Cardiac muscle cell (in vitro differentiated cells and primary cell): ENCODE measurements at regions not wholly inside any gene's neighbourhood (a gene's known extent, or its start where the extent isn't known, plus 50 kb on each side); places are given as distances from the start of the nearest gene placed in this dataset.

ENCODE experiments used
- DNase-seq, 2 donors: peaks; one replicate each; pipeline versions ENCODE4 v3.0.0 to v3.0.0-alpha.2; 2010 to 2017; ENCODE audit warnings: low read depth in 1 of 2, low spot score in 1 of 2
- H3K27ac ChIP-seq: fragments of 200-600 bp; sonication (generic); 2 replicates; pipeline ENCODE4 v1.5.1; 2016
- H3K27me3 ChIP-seq: fragments of 200-600 bp; sonication (generic); 2 replicates; pipeline ENCODE4 v1.6.0; 2016; ENCODE audit warnings: control low read depth
- H3K36me3 ChIP-seq: fragments of 200-600 bp; sonication (generic); 2 replicates; pipeline ENCODE4 v1.5.1; 2016; ENCODE audit warnings: control low read depth
- H3K4me1 ChIP-seq: fragments of 200-600 bp; sonication (generic); 2 replicates; pipeline ENCODE4 v1.8.1; 2017; ENCODE audit warnings: low read depth, mild to moderate bottlenecking, mixed run types
- H3K4me3 ChIP-seq: fragments of 200-600 bp; sonication (generic); 2 replicates; pipeline ENCODE4 v1.5.1; 2016; ENCODE audit warnings: mild to moderate bottlenecking
- H3K9me3 ChIP-seq: fragments of 200-600 bp; sonication (generic); 2 replicates; pipeline ENCODE4 v1.5.1; 2017; ENCODE audit warnings: low read depth, mild to moderate bottlenecking, control low read depth
- CTCF ChIP-seq: IDR thresholded peaks from 2 replicates; pipeline ENCODE4 v1.5.1; 2012; ENCODE audit warnings: low read depth, mild to moderate bottlenecking, low read length

- Histone ChIP-seq H3K27me3 (no peaks in the 10 kb centered on the region), H3K4me1 (no peaks in the 10 kb centered on the region), H3K27ac (no peak overlapping the region), H3K4me3 (no peak overlapping the region), H3K9me3 (no peaks in the 10 kb centered on the region), H3K36me3 (no peaks in the 10 kb centered on the region)
- TF ChIP-seq CTCF: no peak
- DNase-seq: no peak
These were observed 373.4 kb upstream of the TMPRSS15 start for GRCh38 chr21:18776936-18777335.

- Histone ChIP-seq H3K36me3 (no peaks in the 10 kb centered on the region), H3K27me3 (no peaks in the 10 kb centered on the region), H3K9me3 (no peaks in the 10 kb centered on the region), H3K27ac (no peak overlapping the region), H3K4me3 (no peak overlapping the region), H3K4me1 (no peaks in the 10 kb centered on the region)
- no peak for TF ChIP-seq CTCF
- no peak for DNase-seq
These were observed 379.1 kb upstream of the TMPRSS15 start for GRCh38 chr21:18782721-18783120.

GRCh38 chr21:18801468-18801867, 397.9 kb upstream of the TMPRSS15 start:
- H3K36me3 ChIP-seq: no peaks in the 10 kb centered on the region
- no peak overlapping the region for H3K27ac ChIP-seq
- no peaks in the 10 kb centered on the region for H3K27me3 ChIP-seq
- TF ChIP-seq CTCF: no peak
- no peaks in the 10 kb centered on the region for H3K4me1 ChIP-seq
- H3K9me3 ChIP-seq: no peaks in the 10 kb centered on the region
- H3K4me3 ChIP-seq: no peak overlapping the region
- peak in 1 of 2 donors; percentile 1 for DNase-seq

- no peaks in the 10 kb centered on the region for H3K27me3 ChIP-seq
These were observed 400.0 kb upstream of the TMPRSS15 start for GRCh38 chr21:18803624-18804023.

GRCh38 chr21:18810136-18810535, 406.6 kb upstream of the TMPRSS15 start:
- no peak for DNase-seq
- Histone ChIP-seq H3K4me3 (no peak overlapping the region), H3K36me3 (no peaks in the 10 kb centered on the region), H3K9me3 (no peaks in the 10 kb centered on the region), H3K27ac (no peak overlapping the region), H3K27me3 (no peaks in the 10 kb centered on the region), H3K4me1 (no peaks in the 10 kb centered on the region)
- TF ChIP-seq CTCF: no peak

More at GRCh38 chr21:18803624-18804023, 400.0 kb upstream of the TMPRSS15 start:
- H3K4me1 ChIP-seq: no peaks in the 10 kb centered on the region
- no peaks in the 10 kb centered on the region for H3K9me3 ChIP-seq
- no peaks in the 10 kb centered on the region for H3K36me3 ChIP-seq
- no peak for DNase-seq
- no peak overlapping the region for H3K4me3 ChIP-seq
- TF ChIP-seq CTCF: no peak
- no peak overlapping the region for H3K27ac ChIP-seq

- Histone ChIP-seq H3K4me3 (no peak overlapping the region), H3K4me1 (no peaks in the 10 kb centered on the region), H3K27ac (no peak overlapping the region), H3K27me3 (no peaks in the 10 kb centered on the region), H3K9me3 (no peaks in the 10 kb centered on the region), H3K36me3 (no peaks in the 10 kb centered on the region)
- no peak for TF ChIP-seq CTCF
- DNase-seq: no peak
These were observed 408.7 kb upstream of the TMPRSS15 start for GRCh38 chr21:18812308-18812707.
